HepG2 (cell line): ENCODE measurements at regions not wholly inside any gene's neighbourhood (a gene's known extent, or its start where the extent isn't known, plus 50 kb on each side); places are given as distances from the start of the nearest gene placed in this dataset.

ENCODE experiments used
- ATAC-seq: fragments of 200-7000 bp; cut with Tn5 transposase; 3 replicates; pipeline ENCODE4 v1.9.1; 2020; ENCODE audit warnings: mild to moderate bottlenecking, moderate library complexity
- BruUV-seq: library from RNA; stranded (reverse); fragments of 400-500 nt; replicated peaks from 2 replicates; lab custom pipeline; 2021; lab: Mats Ljungman, UMichigan
- CTCF ChIA-PET: fragments of 300-600 bp; formaldehyde crosslinking; extraction: SDS; loops from one replicate; lab custom pipeline; 2021; ENCODE audit warnings: low total read pairs, inconsistent platforms, low intra/inter-chr PET ratio; lab: Yijun Ruan, JAX
- POLR2A ChIA-PET: fragments of 350-600 bp; sonication (Branson Sonifier 250); formaldehyde crosslinking; loops from one replicate; lab custom pipeline; 2020; ENCODE audit warnings: antibody characterized with exemption, inconsistent platforms; lab: Yijun Ruan, JAX
- DNase-seq: peaks from one replicate; pipeline ENCODE4 v3.0.0-alpha.2; 2015; ENCODE audit warnings: low spot score
- FAIRE-seq: peaks from 3 replicates; lab custom pipeline; 2011; peaks lifted over from hg19 to GRCh38; lab: Jason Lieb, UNC
- H2AFZ ChIP-seq: one replicate; pipeline ENCODE4 v1.6.1; 2011; ENCODE audit warnings: low read length, inconsistent platforms
- H3K27ac ChIP-seq: fragments of 300-600 bp; 3 replicates; pipeline ENCODE4 v1.8.0; 2011; ENCODE audit warnings: mixed run types, mild to moderate bottlenecking, mixed read lengths, low read length, inconsistent platforms; ENCODE audit not compliant: insufficient read depth; ENCODE audit errors: extremely low read length
- H3K27me3 ChIP-seq, 2 experiments: fragments of 200-600 bp in 1 of 2; 2 replicates in 1 of 2; 3 replicates in 1 of 2; pipeline versions ENCODE4 v1.6.0 to v1.8.0; 2011; ENCODE audit warnings: low read length in 2 of 2, mild to moderate bottlenecking in 2 of 2, moderate library complexity in 2 of 2, inconsistent platforms in 1 of 2; ENCODE audit not compliant: insufficient read depth in 2 of 2, control insufficient read depth in 1 of 2
- H3K36me3 ChIP-seq, 2 experiments: fragments of 200-600 bp in 1 of 2; replicated peaks in 1 of 2; 2 replicates in 1 of 2; 3 replicates in 1 of 2; pipeline versions ENCODE4 v1.5.1 to v1.8.0; 2011; ENCODE audit warnings: low read length in 2 of 2, inconsistent platforms in 1 of 2; ENCODE audit not compliant: insufficient read depth in 2 of 2, control insufficient read depth in 1 of 2
- H3K4me1 ChIP-seq: 2 replicates; pipeline ENCODE4 v1.5.1; 2012; ENCODE audit warnings: low read length, inconsistent platforms; ENCODE audit not compliant: insufficient read depth
- H3K4me2 ChIP-seq: 2 replicates; pipeline ENCODE4 v1.6.0; 2011; ENCODE audit warnings: low read depth, low read length, inconsistent platforms
- H3K4me3 ChIP-seq, 3 experiments: fragments of 200-600 bp in 1 of 3; sonication (generic), shearing (Covaris generic) in 1 of 3; replicated peaks in 1 of 3; 2 replicates each; pipeline ENCODE4 v1.5.1; 2011 to 2016; ENCODE audit warnings: low read length in 3 of 3, inconsistent platforms in 2 of 3, low read depth in 2 of 3, mild to moderate bottlenecking in 2 of 3, control low read depth in 1 of 3, mixed read lengths in 1 of 3; ENCODE audit not compliant: insufficient read depth in 1 of 3
- H3K79me2 ChIP-seq: one replicate; pipeline ENCODE4 v1.6.1; 2011; ENCODE audit warnings: low read length, inconsistent platforms; ENCODE audit not compliant: insufficient read depth
- H3K9ac ChIP-seq: 2 replicates; pipeline ENCODE4 v1.6.0; 2011; ENCODE audit warnings: mild to moderate bottlenecking, low read depth, low read length, inconsistent platforms; ENCODE audit not compliant: insufficient read depth
- H3K9me3 ChIP-seq: 2 replicates; pipeline ENCODE4 v1.5.1; 2012; ENCODE audit warnings: mild to moderate bottlenecking, low read length
- H4K20me1 ChIP-seq: 2 replicates; pipeline ENCODE4 v1.6.0; 2011; ENCODE audit warnings: inconsistent platforms, mild to moderate bottlenecking, low read length, moderate library complexity; ENCODE audit not compliant: insufficient read depth
- ATRX ChIP-seq: sonication (generic); formaldehyde crosslinking; IDR thresholded peaks from 2 replicates; pipeline ENCODE4 v1.4.0; 2020; ENCODE audit warnings: missing genetic modification reagents, borderline replicate concordance
- BCLAF1 ChIP-seq: fragments of 450-650 bp; IDR thresholded peaks from 2 replicates; pipeline ENCODE4 v1.6.1; 2017; ENCODE audit warnings: mild to moderate bottlenecking
- KAT7 ChIP-seq: IDR thresholded peaks from 2 replicates; pipeline ENCODE4 v1.6.1; 2018; ENCODE audit warnings: borderline replicate concordance, missing compliant biosample characterization
- NFKBIZ ChIP-seq: IDR thresholded peaks from 2 replicates; pipeline ENCODE4 v1.6.1; 2018; ENCODE audit warnings: missing genetic modification reagents, missing compliant biosample characterization
- POLR2AphosphoS2 ChIP-seq: IDR thresholded peaks from 2 replicates; pipeline ENCODE4 v1.6.1; 2011; ENCODE audit warnings: low read depth, low read length, improper control_type of control experiment
- RORA ChIP-seq: sonication (generic); formaldehyde crosslinking; IDR thresholded peaks from 2 replicates; pipeline ENCODE4 v1.5.0; 2020; ENCODE audit warnings: mild to moderate bottlenecking, missing genetic modification reagents, moderate library complexity
- SUZ12 ChIP-seq: fragments of 150-350 bp; IDR thresholded peaks from 2 replicates; pipeline ENCODE4 v1.6.1; 2014; ENCODE audit warnings: low read depth, low read length
- YEATS4 ChIP-seq: sonication (generic); formaldehyde crosslinking; IDR thresholded peaks from 2 replicates; pipeline ENCODE4 v1.4.0; 2020; ENCODE audit warnings: missing genetic modification reagents, borderline replicate concordance
- ZMYM3 ChIP-seq: sonication (generic); formaldehyde crosslinking; IDR thresholded peaks from 2 replicates; pipeline ENCODE4 v1.5.1; 2020; ENCODE audit warnings: mild to moderate bottlenecking, missing genetic modification reagents
- ZNF282 ChIP-seq: fragments of 450-650 bp; IDR thresholded peaks from 2 replicates; pipeline ENCODE4 v1.6.1; 2018; ENCODE audit not compliant: partially characterized antibody
- ZNF30 ChIP-seq: sonication (generic); formaldehyde crosslinking; IDR thresholded peaks from 2 replicates; pipeline ENCODE4 v1.5.0; 2020; ENCODE audit warnings: mild to moderate bottlenecking, missing genetic modification reagents
- ZNF746 ChIP-seq: sonication (generic); formaldehyde crosslinking; IDR thresholded peaks from 2 replicates; pipeline ENCODE4 v1.8.0; 2022; ENCODE audit warnings: mild to moderate bottlenecking, missing genetic modification reagents
- WGBS: methylation state at CpG from one replicate; pipeline ENCODE4 v1.1.6; 2017; ENCODE audit warnings: low lambda C conversion rate; 5-methylcytosine and 5-hydroxymethylcytosine counted together
- in situ Hi-C: cut with HindIII; loops from 2 replicates; pipeline ENCODE4 v1.10.0; 2017; ENCODE audit warnings: low pct_unique_long_range_greater_than_20kb; ENCODE audit not compliant: extremely low pct_ligation_motif_present
- intact Hi-C: fragments of 100-400 bp; cut with micrococcal nuclease; formaldehyde crosslinking; loops from one replicate; pipeline ENCODE4 v1.10.0; 2022; ENCODE audit not compliant: unreplicated experiment

GRCh38 chr17:55897301-55897700, 146.4 kb downstream of the PCTP start:
- POLR2A ChIA-PET, result no interaction called here
- no peaks in the 10 kb centered on the region; a peak in 1 of 5 replicates for H3K27me3 ChIP-seq
- no peak overlapping the region for H3K4me2 ChIP-seq
- no peaks in the 10 kb centered on the region for H3K79me2 ChIP-seq
- no peak overlapping the region for H3K27ac ChIP-seq
- 10% methylated on average over 4 of the region's 4 CpGs for WGBS
- CTCF ChIA-PET, result no interaction called here
- no peak overlapping the region for H3K4me3 ChIP-seq
- TF ChIP-seq SUZ12, result no peak
- no peak for TF ChIP-seq ATRX (CRISPR knock-in tag)
- no peak for TF ChIP-seq ZNF746 (CRISPR knock-in tag)
- TF ChIP-seq POLR2AphosphoS2, result no peak
- TF ChIP-seq KAT7 (CRISPR knock-in tag), result no peak
- no peak for TF ChIP-seq ZNF30 (CRISPR knock-in tag)
- no peak for TF ChIP-seq ZNF282
- no peak for TF ChIP-seq BCLAF1
- TF ChIP-seq ZMYM3 (CRISPR knock-in tag), result no peak
- no peak for TF ChIP-seq RORA (CRISPR knock-in tag)
- TF ChIP-seq YEATS4 (CRISPR knock-in tag), result no peak
- TF ChIP-seq NFKBIZ (CRISPR knock-in tag), result no peak
- no peaks in the 10 kb centered on the region for H4K20me1 ChIP-seq
- ATAC-seq (no peak), DNase-seq (no peak), FAIRE-seq (no peak)
- no peaks in the 10 kb centered on the region for H3K4me1 ChIP-seq
- H3K9me3 ChIP-seq, result no peaks in the 10 kb centered on the region
- H2AFZ ChIP-seq, result no peak overlapping the region
- no peak overlapping the region for H3K9ac ChIP-seq
- intact Hi-C loops (no loop called here), in situ Hi-C loops (no loop called here)
- H3K36me3 ChIP-seq, result no peaks in the 10 kb centered on the region
- no TSS peak for BruUV-seq
